NCI-H1930 (cell line): ENCODE measurements at regions not wholly inside any gene's neighbourhood (a gene's known extent, or its start where the extent isn't known, plus 50 kb on each side); places are given as distances from the start of the nearest gene placed in this dataset.

Experiments
- DNase-seq, 2 experiments: peaks; one replicate each; lab custom pipeline; 2025; lab: John Stamatoyannopoulos, UW

DNA sequence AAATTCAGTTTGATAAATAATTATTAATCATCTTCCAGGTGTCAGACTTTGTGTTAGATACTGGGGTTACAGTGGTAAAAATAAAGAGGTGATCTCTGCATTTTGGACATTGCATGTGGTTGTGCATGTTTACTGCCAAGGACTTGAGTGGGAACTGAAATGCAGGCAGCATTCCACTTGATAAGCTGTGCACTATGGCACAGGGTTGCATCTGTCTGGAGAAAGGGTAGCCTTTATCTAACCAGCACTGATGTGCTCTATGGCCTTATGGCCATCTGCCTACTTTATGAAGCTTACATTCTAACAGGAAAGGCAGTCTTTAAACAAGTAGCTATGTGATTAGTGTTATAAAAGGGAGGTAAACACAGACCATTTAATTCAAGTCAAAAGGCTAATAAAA lies 53.0 kb upstream of the MLIP start:
- no peak for DNase-seq

DNA sequence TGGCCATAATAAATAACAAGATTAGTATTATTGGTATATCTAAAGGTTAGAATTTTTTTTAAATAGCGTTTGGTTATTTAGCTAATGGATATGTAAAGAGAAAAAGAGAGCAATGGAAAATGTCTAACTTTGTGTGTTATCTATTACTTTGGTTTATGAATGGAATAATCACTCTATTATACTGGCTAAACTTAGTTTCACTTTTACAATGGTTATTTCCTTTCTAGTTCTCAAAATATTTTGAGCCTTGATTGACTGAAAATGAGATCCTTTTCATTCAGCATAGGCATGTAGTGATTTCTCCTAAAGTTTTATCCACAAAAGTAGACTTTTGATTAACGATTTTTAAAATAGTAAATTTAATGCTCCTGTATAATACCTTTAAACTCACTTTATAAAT lies 51.6 kb upstream of the MLIP start:
- DNase-seq, result no peak

- DNase-seq, result no peak
Observed at GRCh38 chr6:54060286-54060685, 51.0 kb upstream of the MLIP start.
